IMR-90 (cell line): ENCODE measurements at regions not wholly inside any gene's neighbourhood (a gene's known extent, or its start where the extent isn't known, plus 50 kb on each side); places are given as distances from the start of the nearest gene placed in this dataset.
"Not testable (repeated sequence)": the region's sequence is repeated elsewhere in the genome, so short reads cannot be mapped to it uniquely, and the experiment has no call there.

Source experiments
- ATAC-seq: fragments of 200-7000 bp; cut with Tn5 transposase; 2 replicates; pipeline ENCODE4 v1.9.1; 2020; ENCODE audit warnings: low read depth, mild to moderate bottlenecking, moderate library complexity
- BruUV-seq: library from RNA; stranded (reverse); fragments of 400-500 nt; replicated peaks from 2 replicates; lab custom pipeline; 2021; lab: Mats Ljungman, UMichigan
- CTCF ChIA-PET: fragments of 300-600 bp; formaldehyde crosslinking; extraction: SDS; loops from one replicate; lab custom pipeline; 2021; ENCODE audit warnings: antibody characterized with exemption; lab: Yijun Ruan, JAX
- POLR2A ChIA-PET: fragments of 300-600 bp; sonication (Branson Sonifier 250); formaldehyde crosslinking; loops from one replicate; lab custom pipeline; 2022; ENCODE audit warnings: antibody characterized with exemption; ENCODE audit not compliant: unreplicated experiment; lab: Charles Lee
- DNase-seq: peaks from one replicate; pipeline ENCODE4 v3.0.0; 2013
- H2AFZ ChIP-seq: replicated peaks from 2 replicates; pipeline ENCODE3; 2013; ENCODE audit warnings: low read length, mild to moderate bottlenecking; ENCODE audit not compliant: poor library complexity
- H2AK5ac ChIP-seq: 2 replicates; pipeline ENCODE4 v1.6.1; 2013; ENCODE audit warnings: low read depth, low read length, inconsistent platforms
- H2AK9ac ChIP-seq: replicated peaks from 2 replicates; pipeline ENCODE3; 2013; ENCODE audit warnings: mild to moderate bottlenecking, low read depth, low read length, moderate library complexity; ENCODE audit not compliant: poor library complexity
- H2BK120ac ChIP-seq: 2 replicates; pipeline ENCODE4 v1.6.1; 2013; ENCODE audit warnings: low read depth, low read length, inconsistent platforms
- H2BK15ac ChIP-seq: 3 replicates; pipeline ENCODE4 v1.6.1; 2013; ENCODE audit warnings: low read depth, low read length, inconsistent platforms
- H2BK20ac ChIP-seq: 2 replicates; pipeline ENCODE4 v1.6.1; 2013; ENCODE audit warnings: low read depth, mild to moderate bottlenecking, inconsistent platforms, low read length, moderate library complexity
- H2BK5ac ChIP-seq: 2 replicates; pipeline ENCODE4 v1.6.1; 2013; ENCODE audit warnings: mild to moderate bottlenecking, low read depth, low read length, inconsistent platforms; ENCODE audit not compliant: poor library complexity, severe bottlenecking
- H3K14ac ChIP-seq: replicated peaks from 2 replicates; pipeline ENCODE4 v1.6.1; 2013; ENCODE audit warnings: low read depth, low read length, inconsistent platforms
- H3K18ac ChIP-seq: 2 replicates; pipeline ENCODE4 v1.6.1; 2013; ENCODE audit warnings: low read depth, low read length, control low read depth
- H3K23ac ChIP-seq: 2 replicates; pipeline ENCODE4 v1.6.1; 2013; ENCODE audit warnings: low read depth, low read length, inconsistent platforms
- H3K27ac ChIP-seq: 2 replicates; pipeline ENCODE4 v1.5.1; 2013; ENCODE audit warnings: mild to moderate bottlenecking, control low read depth, low read length; ENCODE audit not compliant: insufficient read depth
- H3K27me3 ChIP-seq: 2 replicates; pipeline ENCODE4 v1.6.1; 2013; ENCODE audit warnings: low read length; ENCODE audit not compliant: control insufficient read depth, insufficient read depth
- H3K36me3 ChIP-seq: 2 replicates; pipeline ENCODE4 v1.6.1; 2013; ENCODE audit warnings: low read length, mixed read lengths; ENCODE audit not compliant: control insufficient read depth, insufficient read depth
- H3K4ac ChIP-seq: 2 replicates; pipeline ENCODE4 v1.6.1; 2013; ENCODE audit warnings: low read depth, low read length, inconsistent platforms
- H3K4me1 ChIP-seq: 2 replicates; pipeline ENCODE4 v1.6.1; 2013; ENCODE audit warnings: low read length, mixed read lengths; ENCODE audit not compliant: control insufficient read depth, insufficient read depth
- H3K4me2 ChIP-seq: 2 replicates; pipeline ENCODE4 v1.6.1; 2013; ENCODE audit warnings: low read depth, mild to moderate bottlenecking, control low read depth, low read length, moderate library complexity
- H3K4me3 ChIP-seq: 2 replicates; pipeline ENCODE4 v1.5.1; 2013; ENCODE audit warnings: low read depth, mild to moderate bottlenecking, control low read depth, low read length, moderate library complexity; ENCODE audit not compliant: insufficient read depth
- H3K56ac ChIP-seq: 2 replicates; pipeline ENCODE4 v1.6.1; 2013; ENCODE audit warnings: low read length, inconsistent platforms; ENCODE audit not compliant: insufficient read depth; ENCODE audit errors: extremely low read depth
- H3K79me1 ChIP-seq, 2 experiments: 2 replicates each; pipeline ENCODE4 v1.6.1; 2013; ENCODE audit warnings: low read length in 2 of 2, inconsistent platforms in 1 of 2, low read depth in 1 of 2
- H3K9ac ChIP-seq: 2 replicates; pipeline ENCODE4 v1.6.1; 2013; ENCODE audit warnings: low read depth, low read length, control low read depth
- H3K9me1 ChIP-seq: 2 replicates; pipeline ENCODE4 v1.6.1; 2013; ENCODE audit warnings: low read length, inconsistent platforms; ENCODE audit not compliant: insufficient read depth
- H3K9me3 ChIP-seq: 2 replicates; pipeline ENCODE4 v1.6.1; 2013; ENCODE audit warnings: low read length; ENCODE audit not compliant: control insufficient read depth, insufficient read depth
- H4K20me1 ChIP-seq: 2 replicates; pipeline ENCODE4 v1.6.1; 2013; ENCODE audit warnings: low read length, inconsistent platforms; ENCODE audit not compliant: insufficient read depth
- H4K5ac ChIP-seq: 2 replicates; pipeline ENCODE4 v1.6.1; 2013; ENCODE audit warnings: mild to moderate bottlenecking, low read depth, low read length, control low read depth
- H4K8ac ChIP-seq, 2 experiments: 2 replicates each; pipeline ENCODE4 v1.6.1; 2013; ENCODE audit warnings: low read depth in 2 of 2, low read length in 2 of 2, control low read depth in 1 of 2, inconsistent platforms in 1 of 2
- H4K91ac ChIP-seq: 2 replicates; pipeline ENCODE4 v1.6.1; 2013; ENCODE audit warnings: low read depth, low read length, inconsistent platforms; ENCODE audit not compliant: insufficient read depth
- CHD1 ChIP-seq: IDR thresholded peaks from 2 replicates; pipeline ENCODE4 v1.6.1; 2012; ENCODE audit warnings: low read depth, low read length, improper control_type of control experiment
- CTCF ChIP-seq: conservative IDR thresholded peaks from 2 replicates; pipeline ENCODE4 v1.5.1; 2012; ENCODE audit warnings: mild to moderate bottlenecking, low read depth, low read length, improper control_type of control experiment
- MAFK ChIP-seq: IDR thresholded peaks from 2 replicates; pipeline ENCODE4 v1.6.1; 2012; ENCODE audit warnings: low read depth, low read length, improper control_type of control experiment
- MXI1 ChIP-seq: IDR thresholded peaks from 2 replicates; pipeline ENCODE4 v1.6.1; 2012; ENCODE audit warnings: low read depth, mild to moderate bottlenecking, low read length, moderate library complexity, borderline replicate concordance
- RAD21 ChIP-seq: IDR thresholded peaks from 2 replicates; pipeline ENCODE4 v1.6.1; 2012; ENCODE audit warnings: low read length, improper control_type of control experiment
- RCOR1 ChIP-seq: IDR thresholded peaks from 2 replicates; pipeline ENCODE4 v1.6.1; 2012; ENCODE audit warnings: mild to moderate bottlenecking, low read length, improper control_type of control experiment; ENCODE audit not compliant: insufficient replicate concordance
- RFX5 ChIP-seq: IDR thresholded peaks from 2 replicates; pipeline ENCODE4 v1.8.0; 2012; ENCODE audit warnings: low read depth, mild to moderate bottlenecking, low read length, moderate library complexity
- SMC3 ChIP-seq: fragments of 150-350 bp; IDR thresholded peaks from 2 replicates; pipeline ENCODE4 v1.6.1; 2016; ENCODE audit warnings: low read depth, mild to moderate bottlenecking, antibody characterized with exemption, low read length, moderate library complexity
- WGBS, 2 experiments: methylation state at CpG; one replicate each; pipeline versions ENCODE4 v1.1.5 to v1.1.7; 2013; ENCODE audit warnings: missing lambda C conversion rate in 2 of 2; ENCODE audit not compliant: insufficient read length in 1 of 2; ENCODE audit errors: extremely low coverage in 2 of 2; 5-methylcytosine and 5-hydroxymethylcytosine counted together
- dilution Hi-C: fragments of 300-500 bp; cut with HindIII; formaldehyde crosslinking; loops from one replicate; pipeline ENCODE4 v1.14.3; 2018; ENCODE audit warnings: low sequenced_read_pairs; ENCODE audit not compliant: unreplicated experiment
- in situ Hi-C: fragments of 300-500 bp; cut with MboI; formaldehyde crosslinking; loops from 3 replicates; pipeline ENCODE4 v1.14.3; 2019; ENCODE audit warnings: low sequenced_read_pairs, inconsistent platforms, mixed read lengths
- intact Hi-C: fragments of 100-400 bp; cut with micrococcal nuclease; formaldehyde crosslinking; loops from 2 replicates; pipeline ENCODE4 v1.10.0; 2022

GRCh38 chrX:65420154-65420553, 114.4 kb downstream of the LAS1L start:
- H3K4ac ChIP-seq = no peak overlapping the region
- no CpG with 5 or more reads among the region's 2 CpGs for WGBS, 2 experiments
- no peak overlapping the region for H4K91ac ChIP-seq
- no peak overlapping the region for H3K4me3 ChIP-seq
- BruUV-seq = no TSS peak
- in situ Hi-C loops = loop anchor here (10.0 kb wide), 1 partner anchor 55 kb away; no protein-coding TSS in a partner anchor
- no peak overlapping the region for H4K5ac ChIP-seq
- H2BK120ac ChIP-seq = no peak overlapping the region
- H3K4me1 ChIP-seq = no peaks in the 10 kb centered on the region
- no peak overlapping the region for H3K23ac ChIP-seq
- dilution Hi-C loops = no loop called here
- H2AK9ac ChIP-seq = no peak overlapping the region
- no peak overlapping the region for H3K4me2 ChIP-seq
- H3K36me3 ChIP-seq = no peaks in the 10 kb centered on the region
- H3K9me3 ChIP-seq = 0 out of 2 replicates have a peak, but pooled peaks cover 3% of the 10 kb centered on the region
- H3K79me1 ChIP-seq = no peaks in the 10 kb centered on the region
- no peak overlapping the region for H3K9ac ChIP-seq
- ChIA-PET CTCF (no interaction called here), POLR2A (no interaction called here)
- no peak overlapping the region for H4K8ac ChIP-seq
- H3K14ac ChIP-seq = no peak overlapping the region
- TF ChIP-seq CTCF = no peak
- TF ChIP-seq RAD21 = no peak
- TF ChIP-seq MXI1 = no peak
- no peak for TF ChIP-seq CHD1
- TF ChIP-seq RCOR1 = no peak
- TF ChIP-seq MAFK = no peak
- TF ChIP-seq RFX5 = no peak
- TF ChIP-seq SMC3 = no peak
- no peak overlapping the region for H3K27ac ChIP-seq
- H2BK5ac ChIP-seq = no peak overlapping the region
- H3K18ac ChIP-seq = no peak overlapping the region
- H3K27me3 ChIP-seq = no peaks in the 10 kb centered on the region
- H2BK15ac ChIP-seq = no peak overlapping the region
- DNase-seq (no peak), ATAC-seq (no peak)
- H2AFZ ChIP-seq = no peak overlapping the region
- no peaks in the 10 kb centered on the region for H4K20me1 ChIP-seq
- H2AK5ac ChIP-seq = no peak overlapping the region
- H3K9me1 ChIP-seq = no peaks in the 10 kb centered on the region
- H3K56ac ChIP-seq = no peak overlapping the region
- intact Hi-C loops = no loop called here
- no peak overlapping the region for H2BK20ac ChIP-seq

GRCh38 chrX:65407662-65408061, 126.9 kb downstream of the LAS1L start:
- 35% methylated on average over 21 of the region's 48 CpGs; no CpG with 5 or more reads in 1 of the 2 experiments for WGBS, 2 experiments
- intact Hi-C loops, in situ Hi-C loops: not testable (repeated sequence)

More at GRCh38 chrX:65407662-65408061, 126.9 kb downstream of the LAS1L start:
- H3K23ac ChIP-seq, H3K9ac ChIP-seq, H3K4ac ChIP-seq, H2BK20ac ChIP-seq, H2AK9ac ChIP-seq, POLR2A ChIA-PET, H2AK5ac ChIP-seq, H3K27ac ChIP-seq, H3K9me1 ChIP-seq, H3K56ac ChIP-seq, H3K18ac ChIP-seq, H2BK120ac ChIP-seq, CTCF ChIA-PET, H3K4me2 ChIP-seq, H4K5ac ChIP-seq, DNase-seq, H3K9me3 ChIP-seq, H2BK15ac ChIP-seq, H3K36me3 ChIP-seq, H2AFZ ChIP-seq, H3K4me3 ChIP-seq, H4K91ac ChIP-seq, H3K27me3 ChIP-seq, H3K4me1 ChIP-seq, ATAC-seq, H2BK5ac ChIP-seq, BruUV-seq, H4K20me1 ChIP-seq, dilution Hi-C loops, H3K79me1 ChIP-seq, H3K14ac ChIP-seq, H4K8ac ChIP-seq: not testable (repeated sequence)
